Stomach (tissue), 4 donors: ENCODE measurements at regions not wholly inside any gene's neighbourhood (a gene's known extent, or its start where the extent isn't known, plus 50 kb on each side); places are given as distances from the start of the nearest gene placed in this dataset.

Experiments used
- POLR2A ChIP-seq, 4 donors: fragments of 450-650 bp; IDR thresholded peaks; one replicate each; pipeline ENCODE4 v1.6.1; 2016; ENCODE audit warnings: antibody characterized with exemption in 4 of 4, control low read depth in 2 of 4, mild to moderate bottlenecking in 1 of 4, moderate library complexity in 1 of 4
- POLR2AphosphoS5 ChIP-seq, 3 donors: sonication (generic); formaldehyde crosslinking; IDR thresholded peaks; one replicate each; pipeline ENCODE4 v1.6.1; 2016; ENCODE audit warnings: antibody characterized with exemption in 3 of 3
- TF ChIP-seq, protein P1 (sequence below), 7 experiments: fragments of 450-650 bp in 4 of 7; fragments of 200-600 bp in 3 of 7; sonication (generic) in 3 of 7; IDR thresholded peaks; one replicate each; pipeline ENCODE4 v1.5.1; 2016 to 2019; ENCODE audit warnings: antibody characterized with exemption in 7 of 7, control low read depth in 2 of 7, mild to moderate bottlenecking in 1 of 7

DNA sequence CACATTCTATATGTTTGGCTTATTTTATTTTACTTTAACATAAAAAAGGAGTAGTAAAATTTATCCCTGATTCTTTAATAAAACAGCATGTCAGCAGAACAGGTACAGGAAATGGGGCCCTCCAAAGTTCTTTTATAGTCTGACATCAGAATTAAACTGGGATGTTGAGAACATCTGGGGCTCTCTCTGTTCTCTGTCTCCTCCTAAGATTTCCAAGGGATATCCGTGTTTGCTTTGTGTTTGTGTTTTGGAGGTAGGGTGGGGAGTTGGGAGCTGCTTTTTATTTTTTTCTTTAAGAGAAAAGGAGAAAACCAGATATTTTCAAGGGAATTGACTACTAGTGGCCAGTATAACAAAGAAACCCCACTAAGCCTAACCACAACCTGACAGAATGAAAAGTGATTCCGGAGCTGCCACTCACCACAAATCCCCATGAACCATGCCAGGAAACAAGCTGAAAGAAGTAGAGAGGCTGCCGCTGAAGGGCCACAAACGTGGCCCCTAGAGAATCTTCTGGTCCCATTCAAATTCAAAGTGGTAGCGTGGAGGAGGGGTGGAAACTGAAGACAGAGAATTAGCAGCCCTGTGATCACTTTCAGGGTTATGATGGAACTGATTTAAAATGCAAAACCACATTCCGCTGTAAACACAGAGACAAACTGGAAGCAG, 369.6 kb upstream of the ADGRL2 start:
- TF ChIP-seq, protein P1, sequence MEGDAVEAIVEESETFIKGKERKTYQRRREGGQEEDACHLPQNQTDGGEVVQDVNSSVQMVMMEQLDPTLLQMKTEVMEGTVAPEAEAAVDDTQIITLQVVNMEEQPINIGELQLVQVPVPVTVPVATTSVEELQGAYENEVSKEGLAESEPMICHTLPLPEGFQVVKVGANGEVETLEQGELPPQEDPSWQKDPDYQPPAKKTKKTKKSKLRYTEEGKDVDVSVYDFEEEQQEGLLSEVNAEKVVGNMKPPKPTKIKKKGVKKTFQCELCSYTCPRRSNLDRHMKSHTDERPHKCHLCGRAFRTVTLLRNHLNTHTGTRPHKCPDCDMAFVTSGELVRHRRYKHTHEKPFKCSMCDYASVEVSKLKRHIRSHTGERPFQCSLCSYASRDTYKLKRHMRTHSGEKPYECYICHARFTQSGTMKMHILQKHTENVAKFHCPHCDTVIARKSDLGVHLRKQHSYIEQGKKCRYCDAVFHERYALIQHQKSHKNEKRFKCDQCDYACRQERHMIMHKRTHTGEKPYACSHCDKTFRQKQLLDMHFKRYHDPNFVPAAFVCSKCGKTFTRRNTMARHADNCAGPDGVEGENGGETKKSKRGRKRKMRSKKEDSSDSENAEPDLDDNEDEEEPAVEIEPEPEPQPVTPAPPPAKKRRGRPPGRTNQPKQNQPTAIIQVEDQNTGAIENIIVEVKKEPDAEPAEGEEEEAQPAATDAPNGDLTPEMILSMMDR (IDR thresholded peaks at IDR 0.05): no peak
- TF ChIP-seq POLR2A (IDR thresholded peaks at IDR 0.05) (no peak), POLR2AphosphoS5 (IDR thresholded peaks at IDR 0.05) (no peak)
